Caco-2 (cell line): ENCODE measurements at regions not wholly inside any gene's neighbourhood (a gene's known extent, or its start where the extent isn't known, plus 50 kb on each side); places are given as distances from the start of the nearest gene placed in this dataset.

Experiments used
- BruUV-seq: library from RNA; stranded (reverse); fragments of 400-500 nt; replicated peaks from 2 replicates; lab custom pipeline; 2021; lab: Mats Ljungman, UMichigan
- CTCF ChIA-PET: fragments of 300-600 bp; sonication (Branson Sonifier 250); formaldehyde crosslinking; loops from one replicate; lab custom pipeline; 2022; ENCODE audit warnings: antibody characterized with exemption; lab: Charles Lee
- POLR2A ChIA-PET: fragments of 300-600 bp; sonication (Branson Sonifier 250); formaldehyde crosslinking; loops from one replicate; lab custom pipeline; 2022; ENCODE audit warnings: antibody characterized with exemption; lab: Charles Lee
- DNase-seq, 2 experiments: peaks; one replicate each; pipeline versions ENCODE4 v3.0.0 to v3.0.0-alpha.2; 2020 to 2022
- H3K27me3 ChIP-seq: replicated peaks from 2 replicates; pipeline ENCODE4 v1.6.0; 2011; ENCODE audit warnings: low read length; ENCODE audit not compliant: control insufficient read depth, insufficient read depth
- H3K36me3 ChIP-seq: 2 replicates; pipeline ENCODE4 v1.5.1; 2011; ENCODE audit warnings: low read length; ENCODE audit not compliant: control insufficient read depth, insufficient read depth
- H3K4me1 ChIP-seq: fragments of 250-450 bp; sonication (Bioruptor Pico); 2 replicates; pipeline ENCODE4 v1.5.1; 2020; ENCODE audit warnings: mild to moderate bottlenecking
- H3K4me3 ChIP-seq: 2 replicates; pipeline ENCODE4 v1.5.1; 2011; ENCODE audit warnings: low read depth, mild to moderate bottlenecking, control low read depth, low read length
- H3K9me3 ChIP-seq: fragments of 250-450 bp; sonication (Bioruptor Pico); 2 replicates; pipeline ENCODE4 v1.5.1; 2020; ENCODE audit warnings: mild to moderate bottlenecking, moderate library complexity
- H3K27ac Mint-ChIP-seq: one replicate; pipeline ENCODE4 v1.8.0; 2022; ENCODE audit warnings: mixed read lengths; ENCODE audit not compliant: unreplicated experiment
- H3K27me3 Mint-ChIP-seq: one replicate; pipeline ENCODE4 v1.8.0; 2022; ENCODE audit warnings: mixed read lengths; ENCODE audit not compliant: insufficient read depth, unreplicated experiment
- H3K36me3 Mint-ChIP-seq: one replicate; pipeline ENCODE4 v1.8.0; 2022; ENCODE audit warnings: mild to moderate bottlenecking, mixed read lengths; ENCODE audit not compliant: insufficient read depth, unreplicated experiment
- H3K4me1 Mint-ChIP-seq: one replicate; pipeline ENCODE4 v1.8.0; 2022; ENCODE audit warnings: low read depth, mixed read lengths; ENCODE audit not compliant: unreplicated experiment
- H3K4me3 Mint-ChIP-seq: one replicate; pipeline ENCODE4 v1.8.0; 2022; ENCODE audit warnings: mild to moderate bottlenecking, moderate library complexity, mixed read lengths; ENCODE audit not compliant: unreplicated experiment
- H3K9me3 Mint-ChIP-seq: one replicate; pipeline ENCODE4 v1.8.0; 2022; ENCODE audit warnings: mixed read lengths; ENCODE audit not compliant: unreplicated experiment
- CTCF ChIP-seq, 2 experiments: fragments of 200-600 bp in 1 of 2; IDR thresholded peaks; 1 replicate in 1 of 2; 2 replicates in 1 of 2; pipeline versions ENCODE4 v1.5.1 to v1.8.0; 2011 to 2022; ENCODE audit warnings: antibody characterized with exemption in 1 of 2, control low read depth in 1 of 2, inconsistent platforms in 1 of 2, low read depth in 1 of 2, low read length in 1 of 2, mild to moderate bottlenecking in 1 of 2, moderate library complexity in 1 of 2; ENCODE audit not compliant: insufficient read depth in 1 of 2, severe bottlenecking in 1 of 2, unreplicated experiment in 1 of 2
- intact Hi-C: fragments of 100-400 bp; cut with micrococcal nuclease; formaldehyde crosslinking; loops from one replicate; pipeline ENCODE4 v1.10.0; 2022; ENCODE audit not compliant: unreplicated experiment

DNA sequence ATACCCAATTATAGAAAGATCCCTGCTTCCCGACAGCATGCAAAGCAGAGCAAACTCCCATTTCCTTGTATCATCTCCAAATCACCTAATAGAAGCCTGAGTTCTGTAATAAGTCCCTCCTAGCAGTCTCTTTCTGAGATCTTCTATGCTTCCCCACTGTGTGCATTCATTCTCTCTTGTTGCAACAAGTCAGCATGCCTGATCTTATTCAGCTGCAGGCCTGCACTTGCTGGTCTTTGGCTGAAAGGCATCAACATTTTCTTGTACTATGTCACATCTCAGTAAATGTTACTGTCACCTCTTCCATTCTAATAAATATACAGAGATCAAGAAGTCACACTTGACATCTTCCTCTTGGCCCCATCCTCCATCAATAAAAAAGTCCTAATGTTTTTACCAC is 449.9 kb upstream of the MEX3C start:
- peaks cover 5% of the 10 kb centered on the region for H3K27me3 Mint-ChIP-seq
- no peaks in the 10 kb centered on the region for H3K4me1 ChIP-seq
- H3K4me3 Mint-ChIP-seq = no peak overlapping the region
- intact Hi-C loops = no loop called here
- TF ChIP-seq CTCF (IDR thresholded peaks at IDR 0.05; ENCODE audit: insufficient read depth in 1 of 2, low read depth in 1 of 2, low read length in 1 of 2, severe bottlenecking in 1 of 2, unreplicated experiment in 1 of 2) = no peak
- DNase-seq = no peak
- no peaks in the 10 kb centered on the region for H3K9me3 ChIP-seq
- POLR2A ChIA-PET = no interaction called here
- no peak overlapping the region for H3K4me3 ChIP-seq
- H3K9me3 Mint-ChIP-seq = no peaks in the 10 kb centered on the region
- H3K36me3 Mint-ChIP-seq = no peaks in the 10 kb centered on the region
- no peaks in the 10 kb centered on the region for H3K4me1 Mint-ChIP-seq
- CTCF ChIA-PET = no interaction called here
- no TSS peak for BruUV-seq
- no peak overlapping the region for H3K27ac Mint-ChIP-seq
- no peaks in the 10 kb centered on the region for H3K36me3 ChIP-seq
- H3K27me3 ChIP-seq = no peaks in the 10 kb centered on the region

DNA sequence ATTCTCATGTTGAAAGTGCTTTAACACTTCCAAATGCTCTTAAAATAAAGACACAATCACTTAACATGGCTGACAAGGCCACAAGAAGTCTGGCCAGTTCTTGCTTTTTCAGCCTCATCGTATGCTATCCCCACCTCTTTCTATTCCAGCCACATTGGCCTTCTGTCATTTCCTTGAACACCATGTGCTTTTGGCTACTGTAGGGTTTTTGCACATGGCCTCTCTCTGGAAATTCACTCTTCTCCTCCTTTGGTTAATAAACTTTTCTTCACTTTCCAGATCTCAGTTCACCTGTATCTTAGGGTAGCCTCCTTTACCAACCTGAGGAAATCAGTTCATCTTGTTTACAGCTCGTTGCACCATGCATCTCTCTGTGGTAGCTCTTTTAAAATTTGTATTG is 450.5 kb upstream of the MEX3C start:
- Mint-ChIP-seq H3K27me3 (peaks cover 5% of the 10 kb centered on the region), H3K27ac (no peak overlapping the region), H3K9me3 (no peaks in the 10 kb centered on the region), H3K36me3 (no peaks in the 10 kb centered on the region), H3K4me3 (no peak overlapping the region), H3K4me1 (no peaks in the 10 kb centered on the region)
- CTCF ChIA-PET = no interaction called here
- intact Hi-C loops = no loop called here
- no peak for TF ChIP-seq CTCF (IDR thresholded peaks at IDR 0.05; ENCODE audit: insufficient read depth in 1 of 2, low read depth in 1 of 2, low read length in 1 of 2, severe bottlenecking in 1 of 2, unreplicated experiment in 1 of 2)
- BruUV-seq = no TSS peak
- no peaks in the 10 kb centered on the region for H3K36me3 ChIP-seq
- H3K4me1 ChIP-seq = no peaks in the 10 kb centered on the region
- H3K4me3 ChIP-seq = no peak overlapping the region
- POLR2A ChIA-PET = no interaction called here
- no peaks in the 10 kb centered on the region for H3K27me3 ChIP-seq
- no peaks in the 10 kb centered on the region for H3K9me3 ChIP-seq
- no peak for DNase-seq

DNA sequence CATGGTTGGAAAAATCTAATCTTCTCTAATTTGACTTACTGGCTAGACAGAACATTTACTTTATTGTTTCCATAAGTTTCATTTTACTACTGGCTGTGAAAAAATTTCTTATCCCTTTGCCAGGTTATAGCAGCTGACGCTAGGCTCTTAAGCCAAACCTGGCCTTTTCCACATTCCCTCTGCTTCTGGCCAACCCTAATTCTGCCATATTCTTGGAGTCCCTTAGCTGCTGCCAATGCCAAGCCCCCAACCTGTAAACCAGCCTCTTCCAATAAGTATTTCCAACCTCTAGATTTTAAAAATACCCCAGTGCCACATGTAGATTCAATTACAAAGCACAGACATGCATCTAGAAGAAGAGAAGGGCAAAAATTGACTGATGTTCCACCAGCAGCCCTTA is 452.3 kb upstream of the MEX3C start:
- no peaks in the 10 kb centered on the region for H3K9me3 Mint-ChIP-seq
- CTCF ChIA-PET = no interaction called here
- TF ChIP-seq CTCF (IDR thresholded peaks at IDR 0.05; ENCODE audit: insufficient read depth in 1 of 2, low read depth in 1 of 2, low read length in 1 of 2, severe bottlenecking in 1 of 2, unreplicated experiment in 1 of 2) = no peak
- no peak overlapping the region for H3K27ac Mint-ChIP-seq
- H3K27me3 Mint-ChIP-seq = peaks cover 5% of the 10 kb centered on the region
- BruUV-seq = no TSS peak
- no peak for DNase-seq
- no peak overlapping the region for H3K4me3 Mint-ChIP-seq
- no peaks in the 10 kb centered on the region for H3K9me3 ChIP-seq
- H3K36me3 Mint-ChIP-seq = no peaks in the 10 kb centered on the region
- no peaks in the 10 kb centered on the region for H3K4me1 Mint-ChIP-seq
- POLR2A ChIA-PET = no interaction called here
- intact Hi-C loops = no loop called here
- no peaks in the 10 kb centered on the region for H3K27me3 ChIP-seq
- H3K36me3 ChIP-seq = no peaks in the 10 kb centered on the region
- no peak overlapping the region for H3K4me3 ChIP-seq
- no peaks in the 10 kb centered on the region for H3K4me1 ChIP-seq
